Ureter (tissue), 1 donor: ENCODE measurements at regions not wholly inside any gene's neighbourhood (a gene's known extent, or its start where the extent isn't known, plus 50 kb on each side); places are given as distances from the start of the nearest gene placed in this dataset.
"Not testable (repeated sequence)": the region's sequence is repeated elsewhere in the genome, so short reads cannot be mapped to it uniquely, and the experiment has no call there.

Experiments
- DNase-seq: peaks from one replicate; pipeline ENCODE4 v3.0.0-alpha.2; 2020; ENCODE audit warnings: low spot score
- donor health status: DM: yes; HTN: yes; CAD: no.

GRCh38 chr4:169934794-169935429, 91.3 kb downstream of the MFAP3L start:
- DNase-seq, result no peak

- DNase-seq, result no peak
Measured at GRCh38 chr4:169933531-169933930, 92.7 kb downstream of the MFAP3L start.

GRCh38 chr4:169931964-169932363, 94.2 kb downstream of the MFAP3L start:
- DNase-seq, result no peak

- not testable (repeated sequence) for DNase-seq
Measured at GRCh38 chr4:169930755-169931154, 95.4 kb downstream of the MFAP3L start.

GRCh38 chr4:169927280-169927679, 98.9 kb downstream of the MFAP3L start:
- DNase-seq, result no peak

GRCh38 chr4:169925678-169926077, 100.5 kb downstream of the MFAP3L start:
- DNase-seq, result no peak

GRCh38 chr4:169922632-169923276, 103.4 kb downstream of the MFAP3L start:
- no peak for DNase-seq

- DNase-seq, result no peak
Measured at GRCh38 chr4:169921732-169922131, 104.5 kb downstream of the MFAP3L start.

GRCh38 chr4:169921237-169921636, 105.0 kb downstream of the MFAP3L start:
- no peak for DNase-seq

- DNase-seq, result not testable (repeated sequence)
Measured at GRCh38 chr4:169919194-169920124, 106.7 kb downstream of the MFAP3L start.

- no peak for DNase-seq
Measured at GRCh38 chr4:169915545-169915944, 110.7 kb downstream of the MFAP3L start.

GRCh38 chr4:169914866-169915265, 111.3 kb downstream of the MFAP3L start:
- no peak for DNase-seq

GRCh38 chr4:169912996-169913395, 113.2 kb downstream of the MFAP3L start:
- DNase-seq, result no peak

GRCh38 chr4:169909897-169910296, 116.3 kb downstream of the MFAP3L start:
- DNase-seq, result no peak

GRCh38 chr4:169909479-169909878, 116.7 kb downstream of the MFAP3L start:
- DNase-seq, result no peak

GRCh38 chr4:169907705-169908104, 118.5 kb downstream of the MFAP3L start:
- no peak for DNase-seq

- DNase-seq, result no peak
Measured at GRCh38 chr4:169906821-169907220, 119.4 kb downstream of the MFAP3L start.

GRCh38 chr4:169906104-169906503, 120.1 kb downstream of the MFAP3L start:
- DNase-seq, result no peak

- no peak for DNase-seq
Measured at GRCh38 chr4:169902658-169903345, 123.4 kb downstream of the MFAP3L start.

- no peak for DNase-seq
Measured at GRCh38 chr4:169900241-169900845, 125.9 kb downstream of the MFAP3L start.

- no peak for DNase-seq
Measured at GRCh38 chr4:169899295-169899694, 126.9 kb downstream of the MFAP3L start.

- no peak for DNase-seq
Measured at GRCh38 chr4:169898095-169898494, 128.1 kb downstream of the MFAP3L start.
